Activated naive CD4-positive, alpha-beta T cell treated with Interleukin-2 at 50 U/mL for 16 hours (primary cell): ENCODE measurements at regions not wholly inside any gene's neighbourhood (a gene's known extent, or its start where the extent isn't known, plus 50 kb on each side); places are given as distances from the start of the nearest gene placed in this dataset.

ENCODE experiments used
- DNase-seq: peaks from one replicate; pipeline ENCODE4 v3.0.0-alpha.2; 2020

GRCh38 chr21:40901691-40902090 lies 54.7 kb upstream of the DSCAM start:
- no peak for DNase-seq

GRCh38 chr21:40902299-40902698 lies 55.3 kb upstream of the DSCAM start:
- DNase-seq: no peak

GRCh38 chr21:40902993-40903392 lies 56.0 kb upstream of the DSCAM start:
- DNase-seq: no peak

- DNase-seq: no peak
These were observed 58.3 kb upstream of the DSCAM start for GRCh38 chr21:40905251-40905650.

- no peak for DNase-seq
These were observed 65.4 kb upstream of the DSCAM start for GRCh38 chr21:40912375-40912774.

GRCh38 chr21:40915114-40915513 lies 68.2 kb upstream of the DSCAM start:
- no peak for DNase-seq

GRCh38 chr21:40923407-40923806 lies 76.4 kb upstream of the DSCAM start:
- DNase-seq: no peak

- no peak for DNase-seq
These were observed 76.9 kb upstream of the DSCAM start for GRCh38 chr21:40923901-40924300.

- no peak for DNase-seq
These were observed 77.7 kb upstream of the DSCAM start for GRCh38 chr21:40924641-40925040.

GRCh38 chr21:40926238-40926637 lies 79.3 kb upstream of the DSCAM start:
- DNase-seq: no peak

- DNase-seq: no peak
These were observed 82.9 kb upstream of the DSCAM start for GRCh38 chr21:40929833-40930232.

GRCh38 chr21:40931197-40931596 lies 84.2 kb upstream of the DSCAM start:
- DNase-seq: no peak

- no peak for DNase-seq
These were observed 89.2 kb upstream of the DSCAM start for GRCh38 chr21:40936178-40936577.

GRCh38 chr21:40936771-40937261 lies 89.9 kb upstream of the DSCAM start:
- DNase-seq: no peak

- no peak for DNase-seq
These were observed 91.1 kb upstream of the DSCAM start for GRCh38 chr21:40938078-40938477.

- DNase-seq: no peak
These were observed 91.7 kb upstream of the DSCAM start for GRCh38 chr21:40938611-40939010.

- no peak for DNase-seq
These were observed 100.8 kb upstream of the DSCAM start for GRCh38 chr21:40947713-40948112.

GRCh38 chr21:40950970-40951369 lies 104.0 kb upstream of the DSCAM start:
- no peak for DNase-seq

GRCh38 chr21:40952551-40953323 lies 105.8 kb upstream of the DSCAM start:
- DNase-seq: no peak

GRCh38 chr21:40964691-40965090 lies 117.7 kb upstream of the DSCAM start:
- DNase-seq: no peak

GRCh38 chr21:40967771-40968170 lies 120.8 kb upstream of the DSCAM start:
- DNase-seq: no peak

GRCh38 chr21:40972151-40972550 lies 125.2 kb upstream of the DSCAM start:
- DNase-seq: no peak

- no peak for DNase-seq
These were observed 129.5 kb upstream of the DSCAM start for GRCh38 chr21:40976198-40977109.

GRCh38 chr21:40985370-40985769 lies 138.4 kb upstream of the DSCAM start:
- DNase-seq: no peak
